GM21737 (cell line): ENCODE measurements at regions not wholly inside any gene's neighbourhood (a gene's known extent, or its start where the extent isn't known, plus 50 kb on each side); places are given as distances from the start of the nearest gene placed in this dataset.
A peak's percentile ranks its signal among the peaks of the same experiment; 100 is the strongest.

Experiments used
- ATAC-seq: cut with Tn5 transposase; IDR thresholded peaks from one replicate; pipeline ENCODE4 v1.9.1; 2021; ENCODE audit warnings: mild to moderate bottlenecking, moderate library complexity; ENCODE audit not compliant: unreplicated experiment

- no peak for ATAC-seq
These were observed 983.8 kb downstream of the TTLL7 start for GRCh38 chr1:83015163-83015562.

- ATAC-seq = no peak
These were observed 986.0 kb downstream of the TTLL7 start for GRCh38 chr1:83012950-83013349.

- ATAC-seq = no peak
These were observed 987.7 kb downstream of the TTLL7 start for GRCh38 chr1:83011265-83011664.

- ATAC-seq = no peak
These were observed 992.7 kb downstream of the TTLL7 start for GRCh38 chr1:83006271-83006670.

- ATAC-seq = no peak
These were observed 998.6 kb downstream of the TTLL7 start for GRCh38 chr1:83000286-83000685.

- no peak for ATAC-seq
These were observed 1003.0 kb downstream of the TTLL7 start for GRCh38 chr1:82995951-82996350.

GRCh38 chr1:82994616-82995263 is 1004.2 kb downstream of the TTLL7 start:
- no peak for ATAC-seq

GRCh38 chr1:82991569-82991968 is 1007.4 kb downstream of the TTLL7 start:
- no peak for ATAC-seq

GRCh38 chr1:82979593-82980236 is 1019.2 kb downstream of the TTLL7 start:
- ATAC-seq = peak; percentile 95

GRCh38 chr1:82978461-82979324 is 1020.2 kb downstream of the TTLL7 start:
- no peak for ATAC-seq

- no peak for ATAC-seq
These were observed 1025.9 kb downstream of the TTLL7 start for GRCh38 chr1:82972841-82973553.

- ATAC-seq = no peak
These were observed 1029.6 kb downstream of the TTLL7 start for GRCh38 chr1:82969340-82969739.

- no peak for ATAC-seq
These were observed 1036.3 kb downstream of the TTLL7 start for GRCh38 chr1:82962658-82963057.

GRCh38 chr1:82950606-82951200 is 1048.2 kb downstream of the TTLL7 start:
- no peak for ATAC-seq

- ATAC-seq = no peak
These were observed 1050.5 kb downstream of the TTLL7 start for GRCh38 chr1:82948386-82948785.

GRCh38 chr1:82947278-82947677 is 1051.7 kb downstream of the TTLL7 start:
- ATAC-seq = no peak

- no peak for ATAC-seq
These were observed 1052.8 kb downstream of the TTLL7 start for GRCh38 chr1:82946096-82946605.

- no peak for ATAC-seq
These were observed 1054.1 kb downstream of the TTLL7 start for GRCh38 chr1:82944822-82945221.

- ATAC-seq = no peak
These were observed 1064.9 kb downstream of the TTLL7 start for GRCh38 chr1:82934074-82934473.

GRCh38 chr1:82932727-82933126 is 1066.2 kb downstream of the TTLL7 start:
- no peak for ATAC-seq

- no peak for ATAC-seq
These were observed 1066.7 kb downstream of the TTLL7 start for GRCh38 chr1:82932207-82932606.
